ENCODE measurements at regions not wholly inside any gene's neighbourhood (a gene's known extent, or its start where the extent isn't known, plus 50 kb on each side); places are given as distances from the start of the nearest gene placed in this dataset.

DNA sequence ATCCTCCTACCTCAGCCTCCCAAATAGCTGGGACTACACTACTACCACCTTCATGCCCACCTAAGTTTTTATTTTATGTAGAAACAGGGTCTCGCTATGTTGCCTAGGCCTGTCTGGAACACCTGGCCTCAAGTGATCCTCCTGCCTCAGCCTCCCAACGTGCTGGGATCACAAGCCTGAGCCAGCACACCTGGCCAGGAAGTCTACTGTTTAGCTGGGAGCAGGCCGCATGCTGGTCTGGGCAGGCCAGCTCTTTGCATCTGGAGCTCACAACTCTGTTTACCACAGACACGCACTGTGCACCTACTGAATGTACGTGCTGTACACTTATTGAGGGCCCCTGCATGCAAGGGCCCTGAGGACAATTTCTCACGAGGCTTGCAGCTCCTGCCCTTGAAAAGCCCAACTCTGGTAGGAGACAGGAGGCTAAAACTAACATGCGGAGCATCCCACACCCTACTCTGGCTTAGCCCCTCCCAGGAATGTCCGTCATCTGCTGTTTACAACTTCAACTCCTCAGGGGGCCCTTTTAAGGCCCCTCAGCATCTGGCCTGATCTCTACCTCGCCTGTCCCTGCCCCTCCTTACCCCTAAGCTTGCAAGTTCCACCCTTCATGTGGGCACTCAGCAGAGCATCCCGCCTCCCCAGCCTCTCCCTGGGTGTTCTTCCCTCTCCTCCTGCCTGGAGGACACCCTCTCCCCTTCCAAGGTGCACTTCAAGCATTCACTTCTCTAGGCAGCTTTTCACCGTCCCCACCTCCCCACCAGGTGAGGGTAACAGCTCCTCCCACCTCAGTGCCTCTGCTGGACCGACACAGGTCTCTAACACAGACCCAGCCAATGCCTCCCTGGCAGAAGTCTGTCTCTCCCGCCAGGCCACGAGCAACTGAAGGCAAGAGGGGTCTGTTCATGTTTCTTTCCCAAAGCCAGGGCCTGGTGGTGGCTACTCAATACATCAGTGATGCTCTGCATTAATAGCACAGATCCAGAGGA is 114.2 kb upstream of the UQCRFS1 start:
- Histone ChIP-seq H3K36me3 (ENCODE audit: control insufficient read depth, insufficient read depth, low read length) (no peaks in the 10 kb centered on the region), H3K27me3 (ENCODE audit: control insufficient read depth, insufficient read depth, low read length, poor library complexity, severe bottlenecking) (no peaks in the 10 kb centered on the region), H3K4me1 (ENCODE audit: control insufficient read depth, insufficient read depth, low read length) (peaks cover 5% of the 10 kb centered on the region), H3K4me3 (ENCODE audit: insufficient read depth, low read depth, low read length) (no peak overlapping the region), H3K27ac (ENCODE audit: insufficient read depth, low read depth, low read length, poor library complexity, severe bottlenecking) (no peak overlapping the region), H3K9me3 (ENCODE audit: control insufficient read depth, low read length) (no peaks in the 10 kb centered on the region)
- WGBS, 2 experiments = 63 to 66% methylated on average over 14 of the region's 14 CpGs

GRCh38 chr19:29328586-29328985 is 115.6 kb upstream of the UQCRFS1 start:
- Histone ChIP-seq H3K9me3 (ENCODE audit: control insufficient read depth, low read length) (no peaks in the 10 kb centered on the region), H3K4me3 (ENCODE audit: insufficient read depth, low read depth, low read length) (no peak overlapping the region), H3K27me3 (ENCODE audit: control insufficient read depth, insufficient read depth, low read length, poor library complexity, severe bottlenecking) (no peaks in the 10 kb centered on the region), H3K36me3 (ENCODE audit: control insufficient read depth, insufficient read depth, low read length) (no peaks in the 10 kb centered on the region), H3K27ac (ENCODE audit: insufficient read depth, low read depth, low read length, poor library complexity, severe bottlenecking) (no peak overlapping the region), H3K4me1 (ENCODE audit: control insufficient read depth, insufficient read depth, low read length) (peaks cover 5% of the 10 kb centered on the region)
- 87 to 88% methylated on average over 2 of the region's 2 CpGs for WGBS, 2 experiments

DNA sequence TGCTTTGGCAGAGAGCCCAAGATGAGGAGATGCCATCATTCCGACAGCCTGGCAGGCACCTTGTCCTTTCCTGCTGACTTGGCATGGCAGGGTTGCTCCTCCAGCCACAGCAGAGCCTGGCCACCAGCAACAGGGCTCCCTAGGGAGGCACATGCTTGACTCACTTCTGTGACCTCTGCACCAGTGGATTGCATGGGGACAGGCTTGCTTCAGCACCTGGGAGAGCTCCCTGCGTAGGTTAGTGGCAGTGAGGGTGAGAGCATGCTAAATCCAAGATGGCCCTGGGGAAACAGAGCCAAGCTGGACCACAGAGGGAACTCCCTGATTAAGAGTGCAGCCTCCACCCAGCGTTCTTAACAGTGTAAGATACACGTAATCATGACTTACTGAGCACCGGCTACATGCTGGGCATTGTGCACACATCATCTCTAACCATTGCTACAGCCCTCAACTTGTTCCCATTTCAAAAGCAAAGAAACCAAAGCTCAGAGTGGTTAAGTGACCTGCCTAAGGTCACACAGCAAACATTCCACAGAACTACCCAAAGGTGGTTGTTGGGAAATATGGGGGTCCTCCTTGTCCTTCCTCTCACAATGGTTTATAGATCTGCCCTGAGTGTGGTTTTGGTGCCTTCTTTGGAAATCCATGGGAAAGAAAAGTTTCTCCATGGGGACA is 116.6 kb upstream of the UQCRFS1 start:
- Histone ChIP-seq H3K4me1 (ENCODE audit: control insufficient read depth, insufficient read depth, low read length) (peaks cover 5% of the 10 kb centered on the region), H3K4me3 (ENCODE audit: insufficient read depth, low read depth, low read length) (no peak overlapping the region), H3K9me3 (ENCODE audit: control insufficient read depth, low read length) (no peaks in the 10 kb centered on the region), H3K27me3 (ENCODE audit: control insufficient read depth, insufficient read depth, low read length, poor library complexity, severe bottlenecking) (no peaks in the 10 kb centered on the region), H3K27ac (ENCODE audit: insufficient read depth, low read depth, low read length, poor library complexity, severe bottlenecking) (no peak overlapping the region), H3K36me3 (ENCODE audit: control insufficient read depth, insufficient read depth, low read length) (no peaks in the 10 kb centered on the region)
- 70 to 81% methylated on average over 5 of the region's 5 CpGs for WGBS, 2 experiments

GRCh38 chr19:29336425-29336824 is 123.5 kb upstream of the UQCRFS1 start:
- Histone ChIP-seq H3K36me3 (ENCODE audit: control insufficient read depth, insufficient read depth, low read length) (no peaks in the 10 kb centered on the region), H3K9me3 (ENCODE audit: control insufficient read depth, low read length) (no peaks in the 10 kb centered on the region), H3K4me3 (ENCODE audit: insufficient read depth, low read depth, low read length) (no peak overlapping the region), H3K27me3 (ENCODE audit: control insufficient read depth, insufficient read depth, low read length, poor library complexity, severe bottlenecking) (no peaks in the 10 kb centered on the region), H3K4me1 (ENCODE audit: control insufficient read depth, insufficient read depth, low read length) (no peaks in the 10 kb centered on the region), H3K27ac (ENCODE audit: insufficient read depth, low read depth, low read length, poor library complexity, severe bottlenecking) (no peak overlapping the region)
- WGBS, 2 experiments = 82 to 85% methylated on average over 5 of the region's 5 CpGs

DNA sequence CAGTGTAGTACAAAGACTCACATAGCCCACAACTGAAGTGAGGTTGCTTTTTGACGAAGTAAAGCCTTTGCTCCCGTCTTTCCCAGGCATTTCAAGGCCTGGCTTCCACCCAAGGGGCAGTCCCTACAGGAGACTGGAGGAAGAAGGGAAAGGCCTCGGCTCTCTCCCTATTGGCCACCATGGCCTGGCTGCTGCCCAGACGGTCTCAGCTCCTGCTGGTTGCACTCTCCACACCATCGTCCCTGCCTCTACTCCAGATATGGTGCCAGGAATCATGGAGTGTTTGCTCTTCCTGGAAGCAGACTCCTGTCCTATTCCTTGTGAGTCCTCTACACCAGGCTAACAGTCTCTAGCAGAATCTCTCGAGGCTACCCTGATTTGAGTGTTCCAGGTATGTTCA is 124.1 kb upstream of the UQCRFS1 start:
- Histone ChIP-seq H3K4me3 (ENCODE audit: insufficient read depth, low read depth, low read length) (no peak overlapping the region), H3K9me3 (ENCODE audit: control insufficient read depth, low read length) (peaks cover 3% of the 10 kb centered on the region), H3K4me1 (ENCODE audit: control insufficient read depth, insufficient read depth, low read length) (no peaks in the 10 kb centered on the region), H3K27me3 (ENCODE audit: control insufficient read depth, insufficient read depth, low read length, poor library complexity, severe bottlenecking) (no peaks in the 10 kb centered on the region), H3K36me3 (ENCODE audit: control insufficient read depth, insufficient read depth, low read length) (no peaks in the 10 kb centered on the region), H3K27ac (ENCODE audit: insufficient read depth, low read depth, low read length, poor library complexity, severe bottlenecking) (no peak overlapping the region)
- WGBS, 2 experiments = 84 to 87% methylated on average over 6 of the region's 6 CpGs

DNA sequence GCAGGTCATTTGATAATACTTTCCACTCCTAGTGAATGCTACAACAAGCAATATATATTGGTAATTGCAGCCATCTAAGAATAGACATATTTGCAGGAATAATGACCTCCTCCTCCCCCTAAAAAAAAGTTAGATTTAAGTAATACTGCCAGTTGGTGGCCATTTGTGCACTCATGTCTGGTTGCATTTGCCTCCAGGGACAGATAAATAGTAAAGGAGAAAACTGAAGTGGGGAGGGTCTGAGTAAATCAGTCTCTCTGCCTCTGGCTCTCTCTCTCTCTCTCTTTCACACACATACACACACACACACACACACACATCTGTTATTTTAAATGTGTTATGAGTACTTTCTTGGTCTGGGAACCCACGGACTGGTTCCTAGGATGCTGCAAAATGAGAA is 125.5 kb upstream of the UQCRFS1 start:
- no peaks in the 10 kb centered on the region for H3K4me1 ChIP-seq (ENCODE audit: control insufficient read depth, insufficient read depth, low read length)
- 82 to 91% methylated on average over 1 of the region's 1 CpG for WGBS, 2 experiments
- H3K9me3 ChIP-seq (ENCODE audit: control insufficient read depth, low read length) = peaks cover 5% of the 10 kb centered on the region
- H3K36me3 ChIP-seq (ENCODE audit: control insufficient read depth, insufficient read depth, low read length) = no peaks in the 10 kb centered on the region
- no peak overlapping the region for H3K4me3 ChIP-seq (ENCODE audit: insufficient read depth, low read depth, low read length)
- H3K27me3 ChIP-seq (ENCODE audit: control insufficient read depth, insufficient read depth, low read length, poor library complexity, severe bottlenecking) = no peaks in the 10 kb centered on the region
- H3K27ac ChIP-seq (ENCODE audit: insufficient read depth, low read depth, low read length, poor library complexity, severe bottlenecking) = no peak overlapping the region

- Histone ChIP-seq H3K9me3 (ENCODE audit: control insufficient read depth, low read length) (peaks cover 5% of the 10 kb centered on the region), H3K36me3 (ENCODE audit: control insufficient read depth, insufficient read depth, low read length) (no peaks in the 10 kb centered on the region), H3K27ac (ENCODE audit: insufficient read depth, low read depth, low read length, poor library complexity, severe bottlenecking) (no peak overlapping the region), H3K4me1 (ENCODE audit: control insufficient read depth, insufficient read depth, low read length) (no peaks in the 10 kb centered on the region), H3K4me3 (ENCODE audit: insufficient read depth, low read depth, low read length) (no peak overlapping the region), H3K27me3 (ENCODE audit: control insufficient read depth, insufficient read depth, low read length, poor library complexity, severe bottlenecking) (no peaks in the 10 kb centered on the region)
- WGBS, 2 experiments = no CpG with 5 or more reads among the region's 1 CpG
Measured at GRCh38 chr19:29342721-29343120, 129.8 kb upstream of the UQCRFS1 start.

GRCh38 chr19:29364224-29364726 is 151.3 kb upstream of the UQCRFS1 start:
- 68 to 72% methylated on average over 10 of the region's 10 CpGs for WGBS, 2 experiments
- no peak overlapping the region for H3K27ac ChIP-seq (ENCODE audit: insufficient read depth, low read depth, low read length, poor library complexity, severe bottlenecking)
- H3K9me3 ChIP-seq (ENCODE audit: control insufficient read depth, low read length) = no peaks in the 10 kb centered on the region
- H3K4me3 ChIP-seq (ENCODE audit: insufficient read depth, low read depth, low read length) = no peak overlapping the region
- no peaks in the 10 kb centered on the region for H3K27me3 ChIP-seq (ENCODE audit: control insufficient read depth, insufficient read depth, low read length, poor library complexity, severe bottlenecking)
- H3K4me1 ChIP-seq (ENCODE audit: control insufficient read depth, insufficient read depth, low read length) = peaks cover 6% of the 10 kb centered on the region
- no peaks in the 10 kb centered on the region for H3K36me3 ChIP-seq (ENCODE audit: control insufficient read depth, insufficient read depth, low read length)

DNA sequence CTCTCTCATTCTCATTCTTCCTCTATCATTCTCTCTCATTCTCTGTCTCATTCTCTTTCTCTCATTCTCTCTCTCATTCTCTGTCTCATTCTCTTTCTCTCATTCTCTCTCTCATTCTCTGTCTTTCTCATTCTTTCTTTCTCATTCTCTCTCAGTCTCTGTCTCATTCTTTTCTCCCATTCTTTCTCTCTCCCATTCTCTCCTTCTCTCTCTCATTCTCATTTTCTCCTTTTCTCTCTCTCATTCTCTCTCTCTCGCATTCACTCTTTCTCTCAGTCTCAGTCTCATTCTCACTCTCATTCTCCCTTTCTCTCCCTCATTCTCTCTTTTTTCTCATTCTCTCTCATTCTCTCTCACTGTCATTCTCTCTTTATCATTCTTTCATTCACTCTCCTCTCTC is 152.0 kb upstream of the UQCRFS1 start:
- Histone ChIP-seq H3K9me3 (ENCODE audit: control insufficient read depth, low read length) (no peaks in the 10 kb centered on the region), H3K4me1 (ENCODE audit: control insufficient read depth, insufficient read depth, low read length) (peaks cover 6% of the 10 kb centered on the region), H3K4me3 (ENCODE audit: insufficient read depth, low read depth, low read length) (no peak overlapping the region), H3K36me3 (ENCODE audit: control insufficient read depth, insufficient read depth, low read length) (no peaks in the 10 kb centered on the region), H3K27ac (ENCODE audit: insufficient read depth, low read depth, low read length, poor library complexity, severe bottlenecking) (no peak overlapping the region), H3K27me3 (ENCODE audit: control insufficient read depth, insufficient read depth, low read length, poor library complexity, severe bottlenecking) (no peaks in the 10 kb centered on the region)
- 95 to 96% methylated on average over 1 of the region's 1 CpG for WGBS, 2 experiments

- H3K27me3 ChIP-seq (ENCODE audit: control insufficient read depth, insufficient read depth, low read length, poor library complexity, severe bottlenecking) = no peaks in the 10 kb centered on the region
- no peaks in the 10 kb centered on the region for H3K9me3 ChIP-seq (ENCODE audit: control insufficient read depth, low read length)
- H3K4me3 ChIP-seq (ENCODE audit: insufficient read depth, low read depth, low read length) = no peak overlapping the region
- H3K36me3 ChIP-seq (ENCODE audit: control insufficient read depth, insufficient read depth, low read length) = no peaks in the 10 kb centered on the region
- H3K4me1 ChIP-seq (ENCODE audit: control insufficient read depth, insufficient read depth, low read length) = peaks cover 6% of the 10 kb centered on the region
- no peak overlapping the region for H3K27ac ChIP-seq (ENCODE audit: insufficient read depth, low read depth, low read length, poor library complexity, severe bottlenecking)
Measured at GRCh38 chr19:29365836-29366417, 153.0 kb upstream of the UQCRFS1 start.

All from ectodermal cell (in vitro differentiated cells).